ENCODE measurements at regions not wholly inside any gene's neighbourhood (a gene's known extent, or its start where the extent isn't known, plus 50 kb on each side); places are given as distances from the start of the nearest gene placed in this dataset.

GRCh38 chr5:81907012-81907635 lies 64.7 kb upstream of the ATG10 start:
- no peak overlapping the region for H3K4me3 ChIP-seq
- peaks cover 0 to 35% (median 5%) of the 10 kb centered on the region in 3 donors for H3K4me1 ChIP-seq
- no peaks in the 10 kb centered on the region for H3K27me3 ChIP-seq
- TF ChIP-seq POLR2A (IDR thresholded peaks at IDR 0.05): no peak
- TF ChIP-seq, protein P1, sequence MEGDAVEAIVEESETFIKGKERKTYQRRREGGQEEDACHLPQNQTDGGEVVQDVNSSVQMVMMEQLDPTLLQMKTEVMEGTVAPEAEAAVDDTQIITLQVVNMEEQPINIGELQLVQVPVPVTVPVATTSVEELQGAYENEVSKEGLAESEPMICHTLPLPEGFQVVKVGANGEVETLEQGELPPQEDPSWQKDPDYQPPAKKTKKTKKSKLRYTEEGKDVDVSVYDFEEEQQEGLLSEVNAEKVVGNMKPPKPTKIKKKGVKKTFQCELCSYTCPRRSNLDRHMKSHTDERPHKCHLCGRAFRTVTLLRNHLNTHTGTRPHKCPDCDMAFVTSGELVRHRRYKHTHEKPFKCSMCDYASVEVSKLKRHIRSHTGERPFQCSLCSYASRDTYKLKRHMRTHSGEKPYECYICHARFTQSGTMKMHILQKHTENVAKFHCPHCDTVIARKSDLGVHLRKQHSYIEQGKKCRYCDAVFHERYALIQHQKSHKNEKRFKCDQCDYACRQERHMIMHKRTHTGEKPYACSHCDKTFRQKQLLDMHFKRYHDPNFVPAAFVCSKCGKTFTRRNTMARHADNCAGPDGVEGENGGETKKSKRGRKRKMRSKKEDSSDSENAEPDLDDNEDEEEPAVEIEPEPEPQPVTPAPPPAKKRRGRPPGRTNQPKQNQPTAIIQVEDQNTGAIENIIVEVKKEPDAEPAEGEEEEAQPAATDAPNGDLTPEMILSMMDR (IDR thresholded peaks at IDR 0.05): no peak
- no peak for TF ChIP-seq EP300 (IDR thresholded peaks at IDR 0.05)
- TF ChIP-seq POLR2AphosphoS5 (IDR thresholded peaks at IDR 0.05): no peak
- no peaks in the 10 kb centered on the region for H3K36me3 ChIP-seq
- peak overlapping the region in 2 of 4 donors; percentile 23 to 51 for H3K27ac ChIP-seq
- 100% methylated on average over 3 of the region's 4 CpGs; no CpG with 5 or more reads in 1 of the 2 donors for WGBS, 2 donors (ENCODE audit: low coverage in 1 of 2)
- no peak for ATAC-seq
- no peaks in the 10 kb centered on the region for H3K9me3 ChIP-seq

DNA sequence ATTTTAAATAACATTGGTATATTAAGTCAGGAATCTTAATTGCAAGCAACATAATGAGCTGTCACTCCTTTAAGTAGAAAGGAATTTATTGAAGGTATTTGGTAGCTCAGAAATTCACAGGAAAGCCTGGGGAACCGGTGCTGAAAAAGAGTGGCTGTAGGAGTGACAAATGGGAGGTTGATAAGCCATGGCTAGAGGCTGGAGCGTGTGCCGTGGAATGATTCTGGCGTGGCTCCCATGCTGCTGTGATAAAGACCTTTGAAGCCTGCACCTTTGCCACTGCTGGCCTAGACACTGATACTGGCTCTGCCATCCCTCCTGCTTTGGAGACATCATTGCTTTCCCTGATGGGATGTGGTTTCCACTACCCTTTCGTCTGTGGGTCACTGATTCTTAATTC lies 65.7 kb upstream of the ATG10 start:
- H3K36me3 ChIP-seq: no peaks in the 10 kb centered on the region
- H3K4me3 ChIP-seq: no peak overlapping the region
- H3K27ac ChIP-seq: no peak overlapping the region
- TF ChIP-seq EP300 (IDR thresholded peaks at IDR 0.05) (no peak), POLR2AphosphoS5 (IDR thresholded peaks at IDR 0.05) (no peak), POLR2A (IDR thresholded peaks at IDR 0.05) (no peak)
- TF ChIP-seq, protein P1 (IDR thresholded peaks at IDR 0.05): no peak
- 24% methylated on average over 5 of the region's 5 CpGs; no CpG with 5 or more reads in 1 of the 2 donors for WGBS, 2 donors (ENCODE audit: low coverage in 1 of 2)
- H3K9me3 ChIP-seq: no peaks in the 10 kb centered on the region
- peaks cover 0 to 35% (median 5%) of the 10 kb centered on the region in 3 donors for H3K4me1 ChIP-seq
- no peaks in the 10 kb centered on the region for H3K27me3 ChIP-seq
- ATAC-seq: no peak

GRCh38 chr5:81904861-81905260 lies 67.0 kb upstream of the ATG10 start:
- ATAC-seq: no peak
- no peaks in the 10 kb centered on the region for H3K9me3 ChIP-seq
- no peak overlapping the region for H3K27ac ChIP-seq
- no peak overlapping the region for H3K4me3 ChIP-seq
- H3K36me3 ChIP-seq: no peaks in the 10 kb centered on the region
- no peaks in the 10 kb centered on the region for H3K27me3 ChIP-seq
- 68 to 92% methylated on average over 2 of the region's 2 CpGs for WGBS, 2 donors (ENCODE audit: low coverage in 1 of 2)
- peaks cover 0 to 35% (median 5%) of the 10 kb centered on the region in 3 donors for H3K4me1 ChIP-seq
- TF ChIP-seq POLR2A (IDR thresholded peaks at IDR 0.05): no peak
- TF ChIP-seq, protein P1 (IDR thresholded peaks at IDR 0.05): no peak
- no peak for TF ChIP-seq POLR2AphosphoS5 (IDR thresholded peaks at IDR 0.05)
- no peak for TF ChIP-seq EP300 (IDR thresholded peaks at IDR 0.05)

DNA sequence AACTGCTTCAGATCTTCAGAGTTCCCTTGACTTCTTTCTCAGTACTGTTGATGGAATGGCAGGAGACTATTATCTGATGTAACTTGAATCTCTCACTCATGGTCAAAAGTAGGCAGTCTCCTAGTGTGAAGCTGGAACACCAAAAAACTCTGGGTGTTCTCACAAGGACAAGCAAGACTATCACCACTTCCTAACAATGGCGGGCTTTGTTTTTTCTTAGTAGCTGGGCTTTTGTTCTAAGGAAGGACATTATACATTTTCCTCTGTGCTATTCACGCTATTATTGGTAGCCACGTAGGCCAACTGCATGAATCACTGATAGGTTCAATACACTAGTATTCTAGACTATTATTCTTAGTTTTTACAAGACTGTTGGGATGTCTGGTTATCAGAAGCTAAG lies 67.7 kb upstream of the ATG10 start:
- Histone ChIP-seq H3K27me3 (no peaks in the 10 kb centered on the region), H3K4me1 (peaks cover 0 to 35% (median 5%) of the 10 kb centered on the region in 3 donors), H3K27ac (no peak overlapping the region), H3K9me3 (no peaks in the 10 kb centered on the region), H3K4me3 (no peak overlapping the region), H3K36me3 (no peaks in the 10 kb centered on the region)
- TF ChIP-seq POLR2A (IDR thresholded peaks at IDR 0.05): no peak
- TF ChIP-seq POLR2AphosphoS5 (IDR thresholded peaks at IDR 0.05): no peak
- TF ChIP-seq, protein P1 (IDR thresholded peaks at IDR 0.05): no peak
- no peak for TF ChIP-seq EP300 (IDR thresholded peaks at IDR 0.05)
- ATAC-seq: no peak
- 89% methylated on average over 3 of the region's 3 CpGs; no CpG with 5 or more reads in 1 of the 2 donors for WGBS, 2 donors (ENCODE audit: low coverage in 1 of 2)

- no peak for ATAC-seq
- no peaks in the 10 kb centered on the region for H3K9me3 ChIP-seq
- no peak overlapping the region for H3K27ac ChIP-seq
- no peaks in the 10 kb centered on the region for H3K36me3 ChIP-seq
- H3K4me3 ChIP-seq: no peak overlapping the region
- peaks cover 0 to 10% (median 0%) of the 10 kb centered on the region in 3 donors for H3K4me1 ChIP-seq
- TF ChIP-seq EP300 (IDR thresholded peaks at IDR 0.05) (no peak), POLR2AphosphoS5 (IDR thresholded peaks at IDR 0.05) (no peak), POLR2A (IDR thresholded peaks at IDR 0.05) (no peak)
- TF ChIP-seq, protein P1 (IDR thresholded peaks at IDR 0.05): no peak
- WGBS, 2 donors (ENCODE audit: low coverage in 1 of 2): 57 to 77% methylated on average over 3 to 6 of the region's 10 CpGs
- no peaks in the 10 kb centered on the region for H3K27me3 ChIP-seq
Measured at GRCh38 chr5:81901586-81901985, 70.2 kb upstream of the ATG10 start.
